H1 (cell line): ENCODE measurements at regions not wholly inside any gene's neighbourhood (a gene's known extent, or its start where the extent isn't known, plus 50 kb on each side); places are given as distances from the start of the nearest gene placed in this dataset.

Experiments used
- BACH1 ChIP-seq: IDR thresholded peaks from 2 replicates; pipeline ENCODE4 v1.6.1; 2012; ENCODE audit warnings: low read length, improper control_type of control experiment
- BRCA1 ChIP-seq: IDR thresholded peaks from 2 replicates; pipeline ENCODE4 v1.6.1; 2012; ENCODE audit warnings: low read depth, low read length, improper control_type of control experiment
- CHD2 ChIP-seq: IDR thresholded peaks from 2 replicates; pipeline ENCODE4 v1.6.1; 2012; ENCODE audit warnings: low read length, improper control_type of control experiment
- JUND ChIP-seq: IDR thresholded peaks from 2 replicates; pipeline ENCODE4 v1.6.1; 2011; ENCODE audit warnings: mild to moderate bottlenecking, improper control_type of control experiment, low read length
- POLR2A ChIP-seq, 2 experiments: IDR thresholded peaks; 1 replicate in 1 of 2; 2 replicates in 1 of 2; pipeline ENCODE4 v1.6.1; 2011; ENCODE audit warnings: low read depth in 2 of 2, low read length in 2 of 2, mild to moderate bottlenecking in 2 of 2; ENCODE audit errors: control extremely low read depth in 1 of 2
- RAD21 ChIP-seq, 2 experiments: IDR thresholded peaks in 1 of 2; conservative IDR thresholded peaks in 1 of 2; 2 replicates each; pipeline ENCODE4 v1.6.1; 2011; ENCODE audit warnings: low read depth in 2 of 2, low read length in 2 of 2, improper control_type of control experiment in 1 of 2, inconsistent platforms in 1 of 2, mild to moderate bottlenecking in 1 of 2, moderate library complexity in 1 of 2
- RBBP5 ChIP-seq: IDR thresholded peaks from 2 replicates; pipeline ENCODE4 v1.7.1; 2012; ENCODE audit warnings: low read depth, mild to moderate bottlenecking, inconsistent platforms, low read length, moderate library complexity, borderline replicate concordance
- TAF1 ChIP-seq: IDR thresholded peaks from 2 replicates; pipeline ENCODE4 v1.6.1; 2011; ENCODE audit warnings: mild to moderate bottlenecking, low read depth, low read length
- TF ChIP-seq, protein P1 (sequence below), 3 experiments: IDR thresholded peaks; 1 replicate in 2 of 3; 2 replicates in 1 of 3; pipeline versions ENCODE4 v1.5.1 to v1.6.1; 2011; ENCODE audit warnings: low read length in 3 of 3, mild to moderate bottlenecking in 3 of 3, inconsistent platforms in 2 of 3, low read depth in 1 of 3, moderate library complexity in 1 of 3; ENCODE audit not compliant: insufficient read depth in 1 of 3; ENCODE audit errors: control extremely low read depth in 1 of 3

DNA sequence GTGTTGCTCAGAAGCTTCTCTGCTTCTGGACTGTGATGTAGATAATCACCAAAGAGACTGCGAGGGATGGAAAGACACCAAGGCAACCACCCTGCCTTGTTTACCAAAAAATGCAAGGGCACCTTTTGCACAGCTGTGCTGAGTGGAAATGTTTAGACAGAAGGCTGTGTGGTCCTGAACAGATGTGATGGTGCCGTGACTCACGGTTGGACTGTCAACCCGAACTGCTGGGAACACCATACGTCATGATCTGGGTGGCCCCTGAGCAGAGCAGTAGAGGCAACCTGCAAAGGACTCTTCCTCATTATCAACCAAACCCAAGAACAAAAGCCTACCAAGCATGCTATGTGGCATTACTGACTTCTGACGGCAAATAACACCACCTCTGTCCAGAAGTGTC, 61.3 kb upstream of the LPP start:
- TF ChIP-seq CHD2: no peak
- TF ChIP-seq RAD21 (IDR thresholded peaks at IDR 0.05 in 1 of 2, conservative IDR thresholded peaks at IDR 0.05 in 1 of 2; ENCODE audit: low read depth in 2 of 2, low read length in 2 of 2): no peak
- no peak for TF ChIP-seq BACH1
- no peak for TF ChIP-seq JUND
- TF ChIP-seq RBBP5: no peak
- no peak for TF ChIP-seq TAF1
- TF ChIP-seq, protein P1, sequence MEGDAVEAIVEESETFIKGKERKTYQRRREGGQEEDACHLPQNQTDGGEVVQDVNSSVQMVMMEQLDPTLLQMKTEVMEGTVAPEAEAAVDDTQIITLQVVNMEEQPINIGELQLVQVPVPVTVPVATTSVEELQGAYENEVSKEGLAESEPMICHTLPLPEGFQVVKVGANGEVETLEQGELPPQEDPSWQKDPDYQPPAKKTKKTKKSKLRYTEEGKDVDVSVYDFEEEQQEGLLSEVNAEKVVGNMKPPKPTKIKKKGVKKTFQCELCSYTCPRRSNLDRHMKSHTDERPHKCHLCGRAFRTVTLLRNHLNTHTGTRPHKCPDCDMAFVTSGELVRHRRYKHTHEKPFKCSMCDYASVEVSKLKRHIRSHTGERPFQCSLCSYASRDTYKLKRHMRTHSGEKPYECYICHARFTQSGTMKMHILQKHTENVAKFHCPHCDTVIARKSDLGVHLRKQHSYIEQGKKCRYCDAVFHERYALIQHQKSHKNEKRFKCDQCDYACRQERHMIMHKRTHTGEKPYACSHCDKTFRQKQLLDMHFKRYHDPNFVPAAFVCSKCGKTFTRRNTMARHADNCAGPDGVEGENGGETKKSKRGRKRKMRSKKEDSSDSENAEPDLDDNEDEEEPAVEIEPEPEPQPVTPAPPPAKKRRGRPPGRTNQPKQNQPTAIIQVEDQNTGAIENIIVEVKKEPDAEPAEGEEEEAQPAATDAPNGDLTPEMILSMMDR (IDR thresholded peaks at IDR 0.05; ENCODE audit: control extremely low read depth in 1 of 3, insufficient read depth in 1 of 3, low read depth in 1 of 3, low read length in 3 of 3): no peak
- no peak for TF ChIP-seq BRCA1
- TF ChIP-seq POLR2A (IDR thresholded peaks at IDR 0.05; ENCODE audit: control extremely low read depth in 1 of 2, low read depth in 2 of 2, low read length in 2 of 2): no peak
